ENCODE measurements at regions not wholly inside any gene's neighbourhood (a gene's known extent, or its start where the extent isn't known, plus 50 kb on each side); places are given as distances from the start of the nearest gene placed in this dataset.
"Not testable (repeated sequence)": the region's sequence is repeated elsewhere in the genome, so short reads cannot be mapped to it uniquely, and the experiment has no call there.

- TF ChIP-seq, protein P1, sequence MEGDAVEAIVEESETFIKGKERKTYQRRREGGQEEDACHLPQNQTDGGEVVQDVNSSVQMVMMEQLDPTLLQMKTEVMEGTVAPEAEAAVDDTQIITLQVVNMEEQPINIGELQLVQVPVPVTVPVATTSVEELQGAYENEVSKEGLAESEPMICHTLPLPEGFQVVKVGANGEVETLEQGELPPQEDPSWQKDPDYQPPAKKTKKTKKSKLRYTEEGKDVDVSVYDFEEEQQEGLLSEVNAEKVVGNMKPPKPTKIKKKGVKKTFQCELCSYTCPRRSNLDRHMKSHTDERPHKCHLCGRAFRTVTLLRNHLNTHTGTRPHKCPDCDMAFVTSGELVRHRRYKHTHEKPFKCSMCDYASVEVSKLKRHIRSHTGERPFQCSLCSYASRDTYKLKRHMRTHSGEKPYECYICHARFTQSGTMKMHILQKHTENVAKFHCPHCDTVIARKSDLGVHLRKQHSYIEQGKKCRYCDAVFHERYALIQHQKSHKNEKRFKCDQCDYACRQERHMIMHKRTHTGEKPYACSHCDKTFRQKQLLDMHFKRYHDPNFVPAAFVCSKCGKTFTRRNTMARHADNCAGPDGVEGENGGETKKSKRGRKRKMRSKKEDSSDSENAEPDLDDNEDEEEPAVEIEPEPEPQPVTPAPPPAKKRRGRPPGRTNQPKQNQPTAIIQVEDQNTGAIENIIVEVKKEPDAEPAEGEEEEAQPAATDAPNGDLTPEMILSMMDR (IDR thresholded peaks at IDR 0.05), result not testable (repeated sequence)
- not testable (repeated sequence) for TF ChIP-seq POLR2A, EP300 (IDR thresholded peaks at IDR 0.05)
Observed at GRCh38 chr4:3626131-3626884, 94.1 kb upstream of the LRPAP1 start.

Data from ovary (tissue), 3 donors.